Naive B cell (primary cell): ENCODE measurements at regions not wholly inside any gene's neighbourhood (a gene's known extent, or its start where the extent isn't known, plus 50 kb on each side); places are given as distances from the start of the nearest gene placed in this dataset.

Source experiments
- ATAC-seq, 2 donors: fragments of 150-1000 bp; cut with Tn5 transposase; 2 replicates each; pipeline ENCODE4 v1.10.0; 2021; ENCODE audit warnings: low read depth in 2 of 2, mild to moderate bottlenecking in 2 of 2, moderate library complexity in 2 of 2
- DNase-seq: peaks from one replicate; pipeline ENCODE4 v3.0.0; 2022
- H3K27ac Mint-ChIP-seq, 6 donors: one replicate each; pipeline ENCODE4 v1.8.0; 2020 to 2022; ENCODE audit warnings: mild to moderate bottlenecking in 6 of 6, mixed read lengths in 6 of 6, moderate library complexity in 5 of 6, inconsistent platforms in 2 of 6
- H3K27me3 Mint-ChIP-seq, 3 donors: one replicate each; pipeline ENCODE4 v1.8.0; 2021 to 2022; ENCODE audit warnings: mixed read lengths in 3 of 3, mild to moderate bottlenecking in 1 of 3
- H3K36me3 Mint-ChIP-seq, 2 donors: one replicate each; pipeline ENCODE4 v1.8.0; 2020 to 2022; ENCODE audit warnings: mixed read lengths in 2 of 2, inconsistent platforms in 1 of 2, mild to moderate bottlenecking in 1 of 2
- H3K4me1 Mint-ChIP-seq, 3 donors: one replicate each; pipeline ENCODE4 v1.8.0; 2020 to 2022; ENCODE audit warnings: mixed read lengths in 3 of 3, inconsistent platforms in 1 of 3, mild to moderate bottlenecking in 1 of 3, moderate library complexity in 1 of 3
- H3K4me3 Mint-ChIP-seq, 8 donors: one replicate each; pipeline ENCODE4 v1.8.0; 2020 to 2022; ENCODE audit warnings: mild to moderate bottlenecking in 8 of 8, mixed read lengths in 8 of 8, moderate library complexity in 8 of 8, inconsistent platforms in 2 of 8
- H3K9me3 Mint-ChIP-seq, 7 donors: one replicate each; pipeline ENCODE4 v1.8.0; 2020 to 2022; ENCODE audit warnings: mixed read lengths in 7 of 7, mild to moderate bottlenecking in 5 of 7, inconsistent platforms in 2 of 7, moderate library complexity in 1 of 7

GRCh38 chr4:19983072-19983471 is 268.6 kb upstream of the SLIT2 start:
- Mint-ChIP-seq H3K36me3 (no peaks in the 10 kb centered on the region), H3K4me1 (no peaks in the 10 kb centered on the region), H3K4me3 (no peak overlapping the region), H3K9me3 (peaks cover 0 to 26% (median 12%) of the 10 kb centered on the region in 7 donors), H3K27ac (no peak overlapping the region), H3K27me3 (no peaks in the 10 kb centered on the region)
- no peak for DNase-seq
- no peak for ATAC-seq

GRCh38 chr4:19982556-19982955 is 269.1 kb upstream of the SLIT2 start:
- Mint-ChIP-seq H3K9me3 (peaks cover 3 to 26% (median 14%) of the 10 kb centered on the region in 7 donors), H3K4me3 (no peak overlapping the region), H3K36me3 (no peaks in the 10 kb centered on the region), H3K27me3 (no peaks in the 10 kb centered on the region), H3K27ac (no peak overlapping the region), H3K4me1 (no peaks in the 10 kb centered on the region)
- DNase-seq = no peak
- no peak for ATAC-seq

GRCh38 chr4:19971829-19972228 is 279.9 kb upstream of the SLIT2 start:
- DNase-seq = no peak
- ATAC-seq = no peak
- no peaks in the 10 kb centered on the region for H3K36me3 Mint-ChIP-seq
- no peak overlapping the region for H3K4me3 Mint-ChIP-seq
- no peak overlapping the region for H3K27ac Mint-ChIP-seq
- no peaks in the 10 kb centered on the region for H3K4me1 Mint-ChIP-seq
- no peaks in the 10 kb centered on the region for H3K27me3 Mint-ChIP-seq
- H3K9me3 Mint-ChIP-seq = peaks cover under 1 to 24% (median 4%) of the 10 kb centered on the region in 7 donors

DNA sequence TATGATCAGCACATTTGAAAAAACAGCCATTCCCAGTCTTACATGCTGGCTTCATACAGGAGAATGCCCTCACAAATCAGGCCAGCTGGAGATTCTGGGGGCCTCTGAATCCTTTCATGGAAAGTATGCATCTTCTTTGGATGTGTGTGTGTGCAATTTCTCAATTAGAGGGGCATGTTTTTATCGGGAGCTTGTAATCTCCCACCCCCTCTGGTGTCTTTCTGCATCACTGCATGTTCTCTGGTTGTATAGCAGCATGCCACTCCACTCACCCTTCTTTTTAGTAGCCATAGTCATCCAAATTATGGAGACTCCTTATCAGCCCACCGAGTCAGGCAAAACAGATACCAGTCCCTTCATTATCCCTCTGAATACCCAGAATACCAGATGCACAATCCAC is 282.2 kb upstream of the SLIT2 start:
- Mint-ChIP-seq H3K36me3 (no peaks in the 10 kb centered on the region), H3K4me1 (no peaks in the 10 kb centered on the region), H3K27ac (no peak overlapping the region), H3K27me3 (no peaks in the 10 kb centered on the region), H3K4me3 (no peak overlapping the region), H3K9me3 (peaks cover 4 to 22% (median 8%) of the 10 kb centered on the region in 7 donors)
- DNase-seq (no peak), ATAC-seq (no peak)

- DNase-seq (no peak), ATAC-seq (no peak)
- Mint-ChIP-seq H3K4me3 (no peak overlapping the region), H3K36me3 (no peaks in the 10 kb centered on the region), H3K4me1 (no peaks in the 10 kb centered on the region), H3K27me3 (no peaks in the 10 kb centered on the region), H3K9me3 (peaks cover 0 to 23% (median 6%) of the 10 kb centered on the region in 7 donors), H3K27ac (no peak overlapping the region)
Observed at GRCh38 chr4:19961091-19961490, 290.6 kb upstream of the SLIT2 start.

- H3K4me3 Mint-ChIP-seq = no peak overlapping the region
- H3K4me1 Mint-ChIP-seq = no peaks in the 10 kb centered on the region
- no peak for ATAC-seq
- H3K27me3 Mint-ChIP-seq = no peaks in the 10 kb centered on the region
- DNase-seq = no peak
- peaks cover 0 to 12% (median 0%) of the 10 kb centered on the region in 7 donors for H3K9me3 Mint-ChIP-seq
- no peaks in the 10 kb centered on the region for H3K36me3 Mint-ChIP-seq
- H3K27ac Mint-ChIP-seq = no peak overlapping the region
Observed at GRCh38 chr4:19958848-19959247, 292.9 kb upstream of the SLIT2 start.

GRCh38 chr4:19947349-19947748 is 304.4 kb upstream of the SLIT2 start:
- no peaks in the 10 kb centered on the region for H3K36me3 Mint-ChIP-seq
- H3K27ac Mint-ChIP-seq = no peak overlapping the region
- H3K4me1 Mint-ChIP-seq = no peaks in the 10 kb centered on the region
- DNase-seq (no peak), ATAC-seq (no peak)
- H3K9me3 Mint-ChIP-seq = peaks cover under 1 to 6% (median 4%) of the 10 kb centered on the region in 7 donors
- no peak overlapping the region for H3K4me3 Mint-ChIP-seq
- H3K27me3 Mint-ChIP-seq = no peaks in the 10 kb centered on the region

GRCh38 chr4:19945979-19946380 is 305.7 kb upstream of the SLIT2 start:
- H3K4me1 Mint-ChIP-seq = no peaks in the 10 kb centered on the region
- peaks cover 0 to 6% (median 4%) of the 10 kb centered on the region in 7 donors for H3K9me3 Mint-ChIP-seq
- H3K36me3 Mint-ChIP-seq = no peaks in the 10 kb centered on the region
- DNase-seq (no peak), ATAC-seq (no peak)
- no peak overlapping the region for H3K4me3 Mint-ChIP-seq
- H3K27me3 Mint-ChIP-seq = no peaks in the 10 kb centered on the region
- no peak overlapping the region for H3K27ac Mint-ChIP-seq

DNA sequence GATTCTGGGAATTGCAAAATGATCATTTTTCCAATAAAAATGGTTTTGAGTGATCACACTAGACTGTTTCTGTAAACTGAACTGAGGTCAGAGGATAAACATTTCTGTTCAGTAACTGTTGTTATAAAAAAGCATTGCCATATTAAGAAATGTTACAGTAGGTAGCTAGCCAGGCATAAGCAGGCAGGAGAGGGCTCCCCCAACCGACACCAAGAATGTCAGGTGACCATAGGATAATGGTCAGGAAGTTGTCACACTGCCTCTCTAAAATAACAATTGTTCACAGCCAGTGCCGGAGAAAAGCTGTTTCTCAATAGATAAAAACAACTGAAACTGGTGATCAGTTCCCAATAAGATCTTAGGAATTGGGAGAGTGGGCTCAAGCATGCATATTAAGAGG is 306.2 kb upstream of the SLIT2 start:
- no peak overlapping the region for H3K4me3 Mint-ChIP-seq
- DNase-seq (no peak), ATAC-seq (no peak)
- H3K27me3 Mint-ChIP-seq = no peaks in the 10 kb centered on the region
- H3K4me1 Mint-ChIP-seq = no peaks in the 10 kb centered on the region
- H3K27ac Mint-ChIP-seq = no peak overlapping the region
- H3K9me3 Mint-ChIP-seq = peaks cover 0 to 6% (median 4%) of the 10 kb centered on the region in 7 donors
- H3K36me3 Mint-ChIP-seq = no peaks in the 10 kb centered on the region

GRCh38 chr4:19944806-19945205 is 306.9 kb upstream of the SLIT2 start:
- no peak for ATAC-seq
- H3K9me3 Mint-ChIP-seq = peaks cover 0 to 6% (median 4%) of the 10 kb centered on the region in 7 donors
- H3K4me3 Mint-ChIP-seq = no peak overlapping the region
- no peak for DNase-seq
- no peaks in the 10 kb centered on the region for H3K4me1 Mint-ChIP-seq
- H3K36me3 Mint-ChIP-seq = no peaks in the 10 kb centered on the region
- H3K27ac Mint-ChIP-seq = no peak overlapping the region
- H3K27me3 Mint-ChIP-seq = no peaks in the 10 kb centered on the region

GRCh38 chr4:19944251-19944650 is 307.5 kb upstream of the SLIT2 start:
- Mint-ChIP-seq H3K36me3 (no peaks in the 10 kb centered on the region), H3K27ac (no peak overlapping the region), H3K4me3 (no peak overlapping the region), H3K27me3 (no peaks in the 10 kb centered on the region), H3K9me3 (peaks cover 0 to 6% (median 4%) of the 10 kb centered on the region in 7 donors), H3K4me1 (no peaks in the 10 kb centered on the region)
- ATAC-seq (no peak), DNase-seq (no peak)

DNA sequence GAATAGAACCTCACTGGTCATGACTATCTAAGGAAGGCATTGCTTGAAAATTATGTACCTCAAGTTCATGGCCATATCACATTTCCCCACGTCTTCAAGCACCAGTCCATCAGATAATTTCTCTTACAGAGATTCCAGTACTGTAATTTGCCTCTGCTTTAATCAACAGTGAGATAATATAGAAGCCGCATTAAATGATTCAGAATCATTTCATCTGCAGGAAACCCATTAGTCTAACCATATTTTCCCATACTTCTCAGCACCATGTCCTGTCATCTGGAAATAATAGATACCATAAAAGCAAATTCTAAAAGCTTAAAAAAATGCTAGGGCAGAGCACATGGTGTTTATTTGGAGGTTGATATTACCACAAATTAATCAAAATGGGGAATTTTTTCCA is 310.3 kb upstream of the SLIT2 start:
- ATAC-seq = no peak
- H3K27ac Mint-ChIP-seq = no peak overlapping the region

DNA sequence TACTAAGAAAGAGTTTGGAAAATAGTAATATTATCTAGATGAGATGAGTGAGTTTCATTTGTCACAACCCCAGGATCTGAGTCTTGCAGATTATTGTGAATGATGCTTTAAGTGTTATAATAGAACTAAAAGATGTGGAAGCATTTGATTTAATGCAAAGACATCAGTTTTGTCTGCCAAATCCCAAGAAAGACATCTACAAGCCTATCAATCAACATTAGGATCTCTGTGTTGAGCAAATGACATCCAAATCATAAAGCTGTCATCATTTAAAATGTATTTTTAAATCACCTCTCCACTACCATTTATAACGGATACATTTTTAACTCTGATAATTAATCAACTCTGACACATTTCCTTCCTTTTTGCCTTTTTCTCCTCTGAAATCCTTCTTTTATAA is 310.8 kb upstream of the SLIT2 start:
- no peaks in the 10 kb centered on the region for H3K4me1 Mint-ChIP-seq
- no peak for DNase-seq
- H3K36me3 Mint-ChIP-seq = no peaks in the 10 kb centered on the region
- no peak for ATAC-seq
- H3K9me3 Mint-ChIP-seq = peaks cover 0 to 7% (median 2%) of the 10 kb centered on the region in 7 donors
- no peak overlapping the region for H3K4me3 Mint-ChIP-seq
- no peak overlapping the region for H3K27ac Mint-ChIP-seq
- H3K27me3 Mint-ChIP-seq = no peaks in the 10 kb centered on the region

More for the DNA sequence above, 310.3 kb upstream of the SLIT2 start:
- H3K27me3 Mint-ChIP-seq = no peaks in the 10 kb centered on the region
- no peak overlapping the region for H3K4me3 Mint-ChIP-seq
- no peaks in the 10 kb centered on the region for H3K4me1 Mint-ChIP-seq
- DNase-seq = no peak
- peaks cover 0 to 7% (median 2%) of the 10 kb centered on the region in 7 donors for H3K9me3 Mint-ChIP-seq
- no peaks in the 10 kb centered on the region for H3K36me3 Mint-ChIP-seq

GRCh38 chr4:19936476-19936875 is 315.2 kb upstream of the SLIT2 start:
- DNase-seq (no peak), ATAC-seq (no peak)
- Mint-ChIP-seq H3K4me3 (peak overlapping the region in 1 of 8 donors; percentile 36), H3K27me3 (no peaks in the 10 kb centered on the region), H3K4me1 (no peaks in the 10 kb centered on the region), H3K36me3 (no peaks in the 10 kb centered on the region), H3K9me3 (peaks cover 0 to 7% (median 3%) of the 10 kb centered on the region in 7 donors), H3K27ac (no peak overlapping the region)

GRCh38 chr4:19930742-19931141 is 321.0 kb upstream of the SLIT2 start:
- DNase-seq (no peak), ATAC-seq (no peak)
- Mint-ChIP-seq H3K36me3 (no peaks in the 10 kb centered on the region), H3K27ac (no peak overlapping the region), H3K27me3 (no peaks in the 10 kb centered on the region), H3K4me3 (no peak overlapping the region), H3K9me3 (peaks cover 0 to 7% (median 2%) of the 10 kb centered on the region in 7 donors), H3K4me1 (no peaks in the 10 kb centered on the region)
